H1 (cell line): ENCODE measurements at regions not wholly inside any gene's neighbourhood (a gene's known extent, or its start where the extent isn't known, plus 50 kb on each side); places are given as distances from the start of the nearest gene placed in this dataset.

Source experiments
- CTCF ChIA-PET: fragments of 300-600 bp; sonication (Branson Sonifier 250); formaldehyde crosslinking; loops from one replicate; lab custom pipeline; 2021; ENCODE audit not compliant: partially characterized antibody; lab: Charles Lee
- POLR2A ChIA-PET: fragments of 300-600 bp; sonication (Branson Sonifier 250); formaldehyde crosslinking; loops from one replicate; lab custom pipeline; 2021; ENCODE audit warnings: inconsistent platforms; ENCODE audit not compliant: partially characterized antibody; lab: Charles Lee
- DNase-seq, 2 experiments: peaks; one replicate each; pipeline versions ENCODE4 v3.0.0 to v3.0.0-alpha.2; 2010 to 2022; ENCODE audit warnings: low spot score in 2 of 2, low read depth in 1 of 2, mixed read lengths in 1 of 2
- FAIRE-seq: peaks from 2 replicates; lab custom pipeline; 2011; peaks lifted over from hg19 to GRCh38; lab: Jason Lieb, UNC
- H2AFZ ChIP-seq: 2 replicates; pipeline ENCODE4 v1.8.1; 2012; ENCODE audit warnings: low read length, inconsistent platforms
- H2AK5ac ChIP-seq: 2 replicates; pipeline ENCODE4 v1.6.1; 2013; ENCODE audit warnings: low read depth, low read length
- H2BK120ac ChIP-seq: replicated peaks from 2 replicates; pipeline ENCODE3; 2013; ENCODE audit warnings: low read depth, low read length, inconsistent platforms
- H2BK12ac ChIP-seq: 2 replicates; pipeline ENCODE4 v1.6.1; 2013; ENCODE audit warnings: low read depth, low read length
- H2BK15ac ChIP-seq: 2 replicates; pipeline ENCODE4 v1.6.1; 2013; ENCODE audit warnings: low read length
- H2BK20ac ChIP-seq: 2 replicates; pipeline ENCODE4 v1.6.1; 2013; ENCODE audit warnings: low read length
- H2BK5ac ChIP-seq: 2 replicates; pipeline ENCODE4 v1.6.1; 2013; ENCODE audit warnings: low read depth, low read length
- H3K14ac ChIP-seq: 2 replicates; pipeline ENCODE4 v1.6.1; 2013; ENCODE audit warnings: inconsistent platforms; ENCODE audit not compliant: insufficient read length
- H3K18ac ChIP-seq: 2 replicates; pipeline ENCODE4 v1.6.1; 2013; ENCODE audit warnings: low read length; ENCODE audit errors: extremely low read depth
- H3K23ac ChIP-seq: 2 replicates; pipeline ENCODE4 v1.6.1; 2013; ENCODE audit warnings: inconsistent platforms; ENCODE audit not compliant: insufficient read length
- H3K23me2 ChIP-seq: 2 replicates; pipeline ENCODE4 v1.6.1; 2013; ENCODE audit warnings: low read depth, low read length
- H3K27ac ChIP-seq: 2 replicates; pipeline ENCODE4 v1.6.1; 2011; ENCODE audit warnings: low read depth, low read length, inconsistent platforms
- H3K27me3 ChIP-seq, 4 experiments: replicated peaks in 1 of 4; 1 replicate in 1 of 4; 2 replicates in 3 of 4; pipeline versions ENCODE4 v1.6.1 to v1.8.1; 2011 to 2013; ENCODE audit warnings: low read length in 3 of 4, mild to moderate bottlenecking in 3 of 4, inconsistent platforms in 2 of 4, mixed read lengths in 2 of 4, moderate library complexity in 1 of 4; ENCODE audit not compliant: control insufficient read depth in 3 of 4, insufficient read depth in 3 of 4; ENCODE audit errors: extremely low read depth in 1 of 4
- H3K36me3 ChIP-seq, 4 experiments: 2 replicates each; pipeline versions ENCODE4 v1.6.1 to v1.8.1; 2011 to 2013; ENCODE audit warnings: mild to moderate bottlenecking in 4 of 4, low read length in 3 of 4, moderate library complexity in 2 of 4, control low read depth in 1 of 4, inconsistent platforms in 1 of 4; ENCODE audit not compliant: insufficient read depth in 4 of 4, control insufficient read depth in 2 of 4
- H3K4ac ChIP-seq: replicated peaks from 2 replicates; pipeline ENCODE3; 2013; ENCODE audit warnings: low read length, low read depth, mixed read lengths, inconsistent platforms; ENCODE audit not compliant: insufficient read length
- H3K4me1 ChIP-seq, 4 experiments: replicated peaks in 1 of 4; 1 replicate in 1 of 4; 2 replicates in 3 of 4; pipeline versions ENCODE4 v1.6.1 to v1.8.1; 2011 to 2013; ENCODE audit warnings: low read length in 3 of 4, inconsistent platforms in 2 of 4, mixed read lengths in 1 of 4; ENCODE audit not compliant: insufficient read depth in 4 of 4, control insufficient read depth in 3 of 4
- H3K4me2 ChIP-seq, 2 experiments: 2 replicates each; pipeline versions ENCODE4 v1.6.1 to v1.8.1; 2011 to 2013; ENCODE audit warnings: low read depth in 2 of 2, low read length in 2 of 2, control low read depth in 1 of 2, inconsistent platforms in 1 of 2, mild to moderate bottlenecking in 1 of 2; ENCODE audit not compliant: insufficient read depth in 1 of 2
- H3K4me3 ChIP-seq, 4 experiments: fragments of 200-600, 300-600 bp in 1 of 4; sonication (generic), shearing (Covaris generic), sonication (Bioruptor Twin) in 1 of 4; 2 replicates each; pipeline versions ENCODE4 v1.5.1 to v1.8.1; 2011 to 2016; ENCODE audit warnings: low read length in 4 of 4, low read depth in 3 of 4, control low read depth in 2 of 4, inconsistent platforms in 2 of 4, mild to moderate bottlenecking in 2 of 4, mixed read lengths in 1 of 4, moderate library complexity in 1 of 4; ENCODE audit not compliant: insufficient read depth in 2 of 4; ENCODE audit errors: extremely low read depth in 1 of 4
- H3K56ac ChIP-seq: replicated peaks from 2 replicates; pipeline ENCODE3; 2013; ENCODE audit warnings: low read depth, mild to moderate bottlenecking, mixed read lengths, low read length, inconsistent platforms; ENCODE audit not compliant: insufficient read length
- H3K79me1 ChIP-seq: 2 replicates; pipeline ENCODE4 v1.6.1; 2013; ENCODE audit warnings: low read depth, low read length, control low read depth
- H3K79me2 ChIP-seq, 2 experiments: 2 replicates each; pipeline versions ENCODE4 v1.6.1 to v1.8.1; 2012 to 2013; ENCODE audit warnings: low read length in 2 of 2, mild to moderate bottlenecking in 2 of 2, inconsistent platforms in 1 of 2; ENCODE audit not compliant: insufficient read depth in 2 of 2, control insufficient read depth in 1 of 2
- H3K9ac ChIP-seq, 4 experiments: replicated peaks in 1 of 4; 1 replicate in 1 of 4; 2 replicates in 3 of 4; pipeline versions ENCODE4 v1.6.1 to v1.8.1; 2011 to 2013; ENCODE audit warnings: low read depth in 3 of 4, low read length in 3 of 4, control low read depth in 2 of 4, mild to moderate bottlenecking in 2 of 4, moderate library complexity in 2 of 4, inconsistent platforms in 1 of 4; ENCODE audit errors: extremely low read depth in 1 of 4
- H3K9me3 ChIP-seq, 2 experiments: 2 replicates each; pipeline versions ENCODE4 v1.6.1 to v1.8.1; 2012 to 2013; ENCODE audit warnings: mild to moderate bottlenecking in 2 of 2, moderate library complexity in 2 of 2, control low read depth in 1 of 2, inconsistent platforms in 1 of 2, low read depth in 1 of 2, low read length in 1 of 2, mixed read lengths in 1 of 2; ENCODE audit not compliant: insufficient read depth in 2 of 2
- H4K20me1 ChIP-seq, 2 experiments: replicated peaks in 1 of 2; 2 replicates each; pipeline versions ENCODE3 to v1.8.1; 2011 to 2013; ENCODE audit warnings: inconsistent platforms in 2 of 2, low read length in 2 of 2, mild to moderate bottlenecking in 1 of 2; ENCODE audit not compliant: insufficient read depth in 2 of 2, control insufficient read depth in 1 of 2
- H4K5ac ChIP-seq: 2 replicates; pipeline ENCODE4 v1.6.1; 2013; ENCODE audit warnings: low read length, low read depth, mixed read lengths, inconsistent platforms; ENCODE audit not compliant: insufficient read length
- H4K8ac ChIP-seq: 2 replicates; pipeline ENCODE4 v1.8.0; 2013; ENCODE audit warnings: mild to moderate bottlenecking, moderate library complexity, low read length, inconsistent platforms; ENCODE audit not compliant: insufficient read depth; ENCODE audit errors: extremely low read depth
- H4K91ac ChIP-seq: replicated peaks from 2 replicates; pipeline ENCODE3; 2013; ENCODE audit warnings: low read length, mixed read lengths, inconsistent platforms; ENCODE audit not compliant: insufficient read length
- ASH2L ChIP-seq: fragments of 200-600, 300-600 bp; sonication (generic); IDR thresholded peaks from one replicate; pipeline ENCODE4 v1.7.1; 2017; ENCODE audit warnings: low read length
- CEBPB ChIP-seq: IDR thresholded peaks from 2 replicates; pipeline ENCODE4 v1.6.1; 2012; ENCODE audit warnings: low read depth, low read length
- GTF2F1 ChIP-seq: IDR thresholded peaks from 2 replicates; pipeline ENCODE4 v1.6.1; 2012; ENCODE audit warnings: low read depth, low read length, improper control_type of control experiment, borderline replicate concordance
- KDM4A ChIP-seq: IDR thresholded peaks from one replicate; pipeline ENCODE4 v1.7.1; 2012; ENCODE audit warnings: low read depth, mild to moderate bottlenecking, moderate library complexity, low read length, inconsistent platforms; ENCODE audit not compliant: severe bottlenecking
- MAFK ChIP-seq: IDR thresholded peaks from 2 replicates; pipeline ENCODE4 v1.6.1; 2012; ENCODE audit warnings: low read depth, mild to moderate bottlenecking, improper control_type of control experiment, low read length
- NANOG ChIP-seq: IDR thresholded peaks from 2 replicates; pipeline ENCODE4 v1.6.1; 2011; ENCODE audit warnings: low read length, low read depth, mild to moderate bottlenecking, inconsistent platforms; ENCODE audit not compliant: insufficient read depth, poor library complexity, severe bottlenecking
- POLR2A ChIP-seq, 2 experiments: IDR thresholded peaks; 1 replicate in 1 of 2; 2 replicates in 1 of 2; pipeline ENCODE4 v1.6.1; 2011; ENCODE audit warnings: low read depth in 2 of 2, low read length in 2 of 2, mild to moderate bottlenecking in 2 of 2; ENCODE audit errors: control extremely low read depth in 1 of 2
- RAD21 ChIP-seq, 2 experiments: IDR thresholded peaks in 1 of 2; conservative IDR thresholded peaks in 1 of 2; 2 replicates each; pipeline ENCODE4 v1.6.1; 2011; ENCODE audit warnings: low read depth in 2 of 2, low read length in 2 of 2, improper control_type of control experiment in 1 of 2, inconsistent platforms in 1 of 2, mild to moderate bottlenecking in 1 of 2, moderate library complexity in 1 of 2
- RFX5 ChIP-seq: IDR thresholded peaks from 2 replicates; pipeline ENCODE4 v1.6.1; 2011; ENCODE audit warnings: low read depth, low read length, improper control_type of control experiment, borderline replicate concordance
- SIRT6 ChIP-seq: IDR thresholded peaks from one replicate; pipeline ENCODE4 v1.7.1; 2012; ENCODE audit warnings: low read length, inconsistent platforms
- SP2 ChIP-seq: IDR thresholded peaks from 2 replicates; pipeline ENCODE4 v1.6.1; 2012; ENCODE audit warnings: mild to moderate bottlenecking, low read length, inconsistent platforms
- TAF1 ChIP-seq: IDR thresholded peaks from 2 replicates; pipeline ENCODE4 v1.6.1; 2011; ENCODE audit warnings: mild to moderate bottlenecking, low read depth, low read length
- WGBS, 2 experiments: shearing (Covaris generic) in 1 of 2; methylation state at CpG; one replicate each; pipeline versions ENCODE4 v1.1.6 to v1.1.7; 2013 to 2015; ENCODE audit warnings: low lambda C conversion rate in 2 of 2, mixed read lengths in 2 of 2, inconsistent platforms in 1 of 2, low coverage in 1 of 2, missing lambda C conversion rate in 1 of 2; ENCODE audit not compliant: insufficient replicate concordance in 2 of 2, insufficient coverage in 1 of 2, insufficient read length in 1 of 2; ENCODE audit errors: extremely low coverage in 1 of 2, missing lambda C conversion rate in 1 of 2; 5-methylcytosine and 5-hydroxymethylcytosine counted together
- TF ChIP-seq, protein P1 (sequence below), 3 experiments: IDR thresholded peaks; 1 replicate in 2 of 3; 2 replicates in 1 of 3; pipeline versions ENCODE4 v1.5.1 to v1.6.1; 2011; ENCODE audit warnings: low read length in 3 of 3, mild to moderate bottlenecking in 3 of 3, inconsistent platforms in 2 of 3, low read depth in 1 of 3, moderate library complexity in 1 of 3; ENCODE audit not compliant: insufficient read depth in 1 of 3; ENCODE audit errors: control extremely low read depth in 1 of 3

DNA sequence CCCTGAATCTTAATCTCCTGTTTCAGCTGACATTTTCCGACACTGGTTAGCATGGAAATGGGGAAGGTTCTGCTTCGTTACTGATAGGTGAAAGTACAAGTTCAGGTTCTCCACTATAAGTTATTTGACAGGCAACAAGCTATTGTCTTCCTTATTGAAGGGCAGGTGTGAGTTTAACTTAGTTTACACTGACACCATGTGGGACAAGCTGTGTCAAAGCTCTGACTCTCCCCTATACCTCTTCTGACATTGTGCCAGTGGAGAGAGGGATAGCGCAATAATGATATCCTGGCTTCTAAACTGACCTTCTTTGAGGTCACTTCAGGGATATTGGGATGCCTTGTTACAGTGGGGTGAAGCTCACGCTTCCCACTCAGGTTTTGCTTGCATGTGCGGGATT, 587.0 kb upstream of the SLITRK5 start:
- WGBS, 2 experiments = 93% methylated on average over 5 of the region's 5 CpGs; no CpG with 5 or more reads in 1 of the 2 experiments
- no peaks in the 10 kb centered on the region for H3K79me1 ChIP-seq
- DNase-seq = no peak
- TF ChIP-seq, protein P1, sequence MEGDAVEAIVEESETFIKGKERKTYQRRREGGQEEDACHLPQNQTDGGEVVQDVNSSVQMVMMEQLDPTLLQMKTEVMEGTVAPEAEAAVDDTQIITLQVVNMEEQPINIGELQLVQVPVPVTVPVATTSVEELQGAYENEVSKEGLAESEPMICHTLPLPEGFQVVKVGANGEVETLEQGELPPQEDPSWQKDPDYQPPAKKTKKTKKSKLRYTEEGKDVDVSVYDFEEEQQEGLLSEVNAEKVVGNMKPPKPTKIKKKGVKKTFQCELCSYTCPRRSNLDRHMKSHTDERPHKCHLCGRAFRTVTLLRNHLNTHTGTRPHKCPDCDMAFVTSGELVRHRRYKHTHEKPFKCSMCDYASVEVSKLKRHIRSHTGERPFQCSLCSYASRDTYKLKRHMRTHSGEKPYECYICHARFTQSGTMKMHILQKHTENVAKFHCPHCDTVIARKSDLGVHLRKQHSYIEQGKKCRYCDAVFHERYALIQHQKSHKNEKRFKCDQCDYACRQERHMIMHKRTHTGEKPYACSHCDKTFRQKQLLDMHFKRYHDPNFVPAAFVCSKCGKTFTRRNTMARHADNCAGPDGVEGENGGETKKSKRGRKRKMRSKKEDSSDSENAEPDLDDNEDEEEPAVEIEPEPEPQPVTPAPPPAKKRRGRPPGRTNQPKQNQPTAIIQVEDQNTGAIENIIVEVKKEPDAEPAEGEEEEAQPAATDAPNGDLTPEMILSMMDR (IDR thresholded peaks at IDR 0.05; ENCODE audit: control extremely low read depth in 1 of 3, insufficient read depth in 1 of 3, low read depth in 1 of 3, low read length in 3 of 3) = peak in 2 of 3 experiments; percentile 19; a peak in 2 of 4 replicates
- TF ChIP-seq RAD21 (IDR thresholded peaks at IDR 0.05 in 1 of 2, conservative IDR thresholded peaks at IDR 0.05 in 1 of 2; ENCODE audit: low read depth in 2 of 2, low read length in 2 of 2) (peak; percentile 55 to 63), KDM4A (no peak), GTF2F1 (no peak), POLR2A (IDR thresholded peaks at IDR 0.05; ENCODE audit: control extremely low read depth in 1 of 2, low read depth in 2 of 2, low read length in 2 of 2) (no peak), ASH2L (no peak), NANOG (no peak), RFX5 (no peak), SIRT6 (no peak), SP2 (no peak), TAF1 (no peak), CEBPB (no peak), MAFK (no peak)

More for the DNA sequence above, 587.0 kb upstream of the SLITRK5 start:
- Histone ChIP-seq H3K27me3 (no peaks in the 10 kb centered on the region), H3K9ac (no peak overlapping the region), H3K56ac (no peak overlapping the region), H2BK12ac (no peak overlapping the region), H3K23ac (no peak overlapping the region), H3K4me3 (no peak overlapping the region), H3K4me2 (no peak overlapping the region), H3K4me1 (no peaks in the 10 kb centered on the region), H2BK120ac (no peak overlapping the region), H2AFZ (peak overlapping the region; percentile 43; the same call in 1 of the 2 replicates), H3K27ac (no peak overlapping the region), H4K20me1 (no peaks in the 10 kb centered on the region), H4K8ac (no peak overlapping the region), H4K91ac (no peak overlapping the region), H3K23me2 (no peaks in the 10 kb centered on the region), H2BK20ac (no peak overlapping the region), H2BK5ac (no peak overlapping the region), H3K14ac (no peak overlapping the region), H2BK15ac (no peak overlapping the region), H3K18ac (no peak overlapping the region), H2AK5ac (no peak overlapping the region), H3K36me3 (no peaks in the 10 kb centered on the region), H3K4ac (no peak overlapping the region), H4K5ac (no peak overlapping the region), H3K9me3 (no peaks in the 10 kb centered on the region), H3K79me2 (no peaks in the 10 kb centered on the region)
- no peak for FAIRE-seq
- CTCF ChIA-PET = interaction anchor here (0.7 to 1.3 kb wide), 2 partner anchors 25 to 214 kb away, joined by 3 to 4 read pairs; no protein-coding TSS in a partner anchor
- POLR2A ChIA-PET = no interaction called here
